ENCODE measurements at regions not wholly inside any gene's neighbourhood (a gene's known extent, or its start where the extent isn't known, plus 50 kb on each side); places are given as distances from the start of the nearest gene placed in this dataset.

DNA sequence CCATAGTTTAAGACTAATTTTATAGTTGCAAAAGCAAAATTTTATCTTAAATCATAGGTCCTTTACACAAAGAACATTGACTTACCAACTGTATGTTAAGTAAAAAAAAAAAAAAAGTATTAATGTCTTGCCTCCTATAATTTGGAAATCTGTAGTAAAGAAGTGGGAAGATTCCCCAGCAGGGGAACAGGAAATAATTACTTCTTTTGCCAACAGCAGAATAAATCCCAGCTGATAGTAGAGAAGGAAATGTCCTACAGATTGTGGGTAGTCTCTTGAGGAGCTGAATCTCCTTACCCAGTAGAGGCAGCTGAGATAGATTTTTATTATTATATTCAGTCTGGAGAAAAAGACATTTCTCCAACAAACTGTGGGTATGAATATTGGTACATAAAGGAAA is 193.7 kb downstream of the SLC6A15 start:
- Histone ChIP-seq H2BK20ac (ENCODE audit: low read depth, low read length) (no peak overlapping the region), H3K4me1 (ENCODE audit: control insufficient read depth, insufficient read depth, low read length) (no peaks in the 10 kb centered on the region), H3K79me1 (ENCODE audit: low read depth in 1 of 2, low read length in 2 of 2) (no peaks in the 10 kb centered on the region), H2AK5ac (ENCODE audit: low read depth, low read length) (no peak overlapping the region), H3K23ac (ENCODE audit: low read depth, low read length) (no peak overlapping the region), H3K9me1 (ENCODE audit: insufficient read depth, low read length) (no peaks in the 10 kb centered on the region), H2AK9ac (replicated peaks; ENCODE audit: low read depth, low read length, poor library complexity) (no peak overlapping the region), H3K27ac (ENCODE audit: insufficient read depth, low read length) (no peak overlapping the region), H4K5ac (ENCODE audit: low read depth, low read length) (no peak overlapping the region), H2AFZ (replicated peaks; ENCODE audit: low read length, poor library complexity) (no peak overlapping the region), H2BK15ac (ENCODE audit: low read depth, low read length) (no peak overlapping the region), H3K4ac (ENCODE audit: low read depth, low read length) (no peak overlapping the region), H4K8ac (ENCODE audit: low read depth in 2 of 2, low read length in 2 of 2) (no peak overlapping the region), H3K18ac (ENCODE audit: low read depth, low read length) (no peak overlapping the region), H3K14ac (replicated peaks; ENCODE audit: low read depth, low read length) (no peak overlapping the region), H4K91ac (ENCODE audit: insufficient read depth, low read depth, low read length) (no peak overlapping the region), H2BK120ac (ENCODE audit: low read depth, low read length) (no peak overlapping the region), H3K9ac (ENCODE audit: low read depth, low read length) (no peak overlapping the region), H4K20me1 (ENCODE audit: insufficient read depth, low read length) (no peaks in the 10 kb centered on the region), H3K4me3 (ENCODE audit: insufficient read depth, low read depth, low read length) (no peak overlapping the region), H3K36me3 (ENCODE audit: control insufficient read depth, insufficient read depth, low read length) (no peaks in the 10 kb centered on the region), H3K9me3 (ENCODE audit: control insufficient read depth, insufficient read depth, low read length) (no peaks in the 10 kb centered on the region), H2BK5ac (ENCODE audit: low read depth, low read length, poor library complexity, severe bottlenecking) (no peak overlapping the region), H3K27me3 (ENCODE audit: control insufficient read depth, insufficient read depth, low read length) (no peaks in the 10 kb centered on the region), H3K56ac (ENCODE audit: extremely low read depth, insufficient read depth, low read length) (no peak overlapping the region), H3K4me2 (ENCODE audit: low read depth, low read length) (no peak overlapping the region)
- in situ Hi-C loops (cut with MboI; ENCODE audit: low sequenced_read_pairs) (no loop called here), intact Hi-C loops (cut with micrococcal nuclease) (no loop called here), dilution Hi-C loops (cut with HindIII; ENCODE audit: low sequenced_read_pairs, unreplicated experiment) (no loop called here)
- TF ChIP-seq RCOR1 (IDR thresholded peaks at IDR 0.05; ENCODE audit: insufficient replicate concordance, low read length) (no peak), RFX5 (IDR thresholded peaks at IDR 0.05; ENCODE audit: low read depth, low read length) (no peak), NFE2L2 (IDR thresholded peaks at IDR 0.05; ENCODE audit: low read depth, low read length) (no peak), CHD1 (IDR thresholded peaks at IDR 0.05; ENCODE audit: low read depth, low read length) (no peak), CEBPB (IDR thresholded peaks at IDR 0.05; ENCODE audit: low read depth, low read length) (no peak), MXI1 (IDR thresholded peaks at IDR 0.05; ENCODE audit: borderline replicate concordance, low read depth, low read length) (no peak), RAD21 (IDR thresholded peaks at IDR 0.05; ENCODE audit: low read length) (no peak)
- TF ChIP-seq, protein P1, sequence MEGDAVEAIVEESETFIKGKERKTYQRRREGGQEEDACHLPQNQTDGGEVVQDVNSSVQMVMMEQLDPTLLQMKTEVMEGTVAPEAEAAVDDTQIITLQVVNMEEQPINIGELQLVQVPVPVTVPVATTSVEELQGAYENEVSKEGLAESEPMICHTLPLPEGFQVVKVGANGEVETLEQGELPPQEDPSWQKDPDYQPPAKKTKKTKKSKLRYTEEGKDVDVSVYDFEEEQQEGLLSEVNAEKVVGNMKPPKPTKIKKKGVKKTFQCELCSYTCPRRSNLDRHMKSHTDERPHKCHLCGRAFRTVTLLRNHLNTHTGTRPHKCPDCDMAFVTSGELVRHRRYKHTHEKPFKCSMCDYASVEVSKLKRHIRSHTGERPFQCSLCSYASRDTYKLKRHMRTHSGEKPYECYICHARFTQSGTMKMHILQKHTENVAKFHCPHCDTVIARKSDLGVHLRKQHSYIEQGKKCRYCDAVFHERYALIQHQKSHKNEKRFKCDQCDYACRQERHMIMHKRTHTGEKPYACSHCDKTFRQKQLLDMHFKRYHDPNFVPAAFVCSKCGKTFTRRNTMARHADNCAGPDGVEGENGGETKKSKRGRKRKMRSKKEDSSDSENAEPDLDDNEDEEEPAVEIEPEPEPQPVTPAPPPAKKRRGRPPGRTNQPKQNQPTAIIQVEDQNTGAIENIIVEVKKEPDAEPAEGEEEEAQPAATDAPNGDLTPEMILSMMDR (conservative IDR thresholded peaks at IDR 0.05; ENCODE audit: low read depth, low read length), result no peak
- DNase-seq (no peak), ATAC-seq (ENCODE audit: low read depth) (no peak)
- BruUV-seq (replicated peaks), result no TSS peak
- ChIA-PET POLR2A (ENCODE audit: unreplicated experiment) (no interaction called here), CTCF (interaction anchor here (0.6 kb wide), 1 partner anchor 110 kb away, joined by 5 read pairs; no protein-coding TSS in a partner anchor)

Measured in IMR-90 (cell line).